ENCODE measurements at regions not wholly inside any gene's neighbourhood (a gene's known extent, or its start where the extent isn't known, plus 50 kb on each side); places are given as distances from the start of the nearest gene placed in this dataset.
A peak's percentile ranks its signal among the peaks of the same experiment; 100 is the strongest.

DNA sequence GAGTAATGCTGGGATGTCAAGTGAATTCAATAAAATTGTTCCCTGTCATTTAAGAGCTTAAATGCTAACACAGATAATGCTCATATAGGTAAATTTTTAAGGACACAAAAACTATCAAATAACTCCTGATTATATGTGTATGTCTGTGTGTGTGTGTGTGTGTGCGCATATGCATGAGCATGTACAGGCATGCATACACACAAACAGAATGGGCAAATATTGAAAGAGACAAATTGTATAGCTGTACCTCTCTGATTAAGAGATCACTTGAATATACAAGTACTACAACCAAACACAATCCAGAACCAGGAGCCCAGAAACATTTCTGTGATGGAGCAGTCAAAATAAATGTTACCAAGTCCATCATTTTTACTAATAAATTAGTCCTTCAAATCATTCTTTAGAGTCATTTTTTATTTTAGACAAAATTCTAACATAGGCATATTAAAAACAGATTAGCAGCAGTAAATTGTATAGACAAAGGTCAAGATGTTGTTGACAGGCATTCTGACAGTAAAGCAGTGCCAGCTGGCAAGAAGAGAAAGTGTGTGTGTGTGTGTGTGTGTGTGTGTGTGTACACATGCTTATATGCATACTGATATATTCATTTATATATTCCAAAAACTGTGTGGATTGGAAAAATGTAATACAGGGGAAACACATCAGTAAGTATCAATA, 145.3 kb downstream of the CD47 start:
- DNase-seq (ENCODE audit: extremely low spot score, insufficient read length, low read depth) (no peak), FAIRE-seq (no peak)

DNA sequence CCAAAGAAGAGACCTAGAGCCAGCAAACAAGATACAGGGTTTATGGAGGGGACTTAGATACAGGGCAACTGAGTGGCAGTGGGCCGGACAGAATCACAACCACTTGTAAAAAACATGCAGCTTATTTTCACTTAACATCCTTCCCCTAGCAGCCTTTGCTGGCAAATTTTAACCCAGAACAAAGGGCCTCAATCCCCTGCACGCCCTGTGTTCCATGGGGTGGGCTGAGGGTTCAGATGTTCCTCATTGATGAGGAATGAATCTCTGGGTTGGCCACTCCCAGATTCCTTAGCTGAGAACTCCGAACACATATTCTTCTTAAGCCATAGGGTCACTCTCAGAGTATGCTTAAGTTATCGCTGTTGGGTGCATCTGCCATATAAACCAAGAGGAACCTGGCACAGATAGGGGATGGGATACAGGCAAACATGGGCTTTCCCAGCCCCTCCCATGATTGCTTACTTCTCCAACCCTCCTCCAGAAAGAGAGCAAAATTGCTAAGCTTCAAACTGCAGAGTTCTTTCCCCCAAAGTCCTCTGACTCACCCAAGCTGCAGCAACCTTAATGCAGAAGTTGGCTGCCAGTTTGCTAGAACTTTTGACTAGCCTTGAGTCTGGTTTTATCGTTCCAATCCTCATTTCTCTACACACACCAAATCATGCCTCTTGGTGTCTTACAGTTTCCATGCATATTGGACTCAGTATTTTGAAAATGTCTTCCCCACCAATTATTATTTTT, 146.9 kb downstream of the CD47 start:
- DNase-seq (ENCODE audit: extremely low spot score, insufficient read length, low read depth) (no peak), FAIRE-seq (no peak)

DNA sequence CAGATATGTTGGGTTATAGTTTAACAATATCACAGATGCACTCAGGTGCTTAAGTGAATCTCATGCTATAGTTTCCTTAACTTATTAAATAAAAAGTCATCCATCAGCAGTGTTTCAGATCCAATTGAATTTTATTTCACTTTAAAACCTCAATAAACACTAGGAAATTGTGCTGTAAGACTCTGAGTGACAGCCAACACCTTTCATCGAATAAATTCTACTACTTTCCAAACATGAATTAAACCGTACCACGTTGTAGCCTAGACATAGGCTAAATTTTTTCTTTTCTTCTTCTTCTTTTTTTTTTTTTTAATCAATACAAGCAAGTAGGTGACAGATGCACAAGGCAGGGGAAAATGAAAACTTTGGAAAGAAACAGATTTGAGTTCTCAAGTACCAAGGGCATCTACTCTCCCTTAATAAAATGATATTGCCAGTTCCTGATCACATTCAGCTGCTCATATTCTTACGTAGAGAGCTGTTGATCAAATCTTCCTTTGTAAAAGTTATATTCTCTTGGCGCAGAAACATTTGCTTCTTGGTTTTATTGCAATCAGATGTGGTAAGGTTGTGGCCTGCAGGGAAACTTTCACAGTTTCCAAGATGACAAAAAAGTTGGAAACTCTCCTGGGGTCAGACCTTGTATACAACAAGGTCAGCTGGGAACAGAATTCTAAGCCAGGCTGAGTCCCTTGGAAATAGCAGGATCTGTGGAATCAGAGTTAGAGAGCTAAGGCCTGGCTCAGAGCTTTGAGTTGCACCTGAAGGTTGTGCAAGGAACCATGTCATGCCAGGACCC, 147.7 kb downstream of the CD47 start:
- FAIRE-seq (no peak), DNase-seq (ENCODE audit: extremely low spot score, insufficient read length, low read depth) (no peak)

DNA sequence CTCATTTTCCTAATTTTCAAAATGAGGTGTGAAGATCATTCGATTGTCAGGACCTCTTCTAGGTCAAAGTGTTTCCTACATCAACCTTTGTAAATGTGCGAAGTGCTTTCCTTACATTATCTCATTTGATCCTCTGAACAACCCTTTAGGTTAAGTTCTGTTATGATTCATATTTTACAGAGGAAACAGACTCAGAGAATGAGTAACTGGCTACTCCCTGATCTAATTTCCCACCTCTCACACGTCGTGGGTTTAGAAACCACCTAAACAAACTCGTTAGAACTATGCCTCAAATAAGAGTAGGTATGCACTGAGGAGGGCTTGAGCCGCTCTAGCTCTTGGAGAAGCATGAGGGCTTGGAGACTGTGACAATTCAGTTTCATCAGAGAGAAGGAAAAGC, 148.6 kb downstream of the CD47 start:
- FAIRE-seq (peak; percentile 31), DNase-seq (ENCODE audit: extremely low spot score, insufficient read length, low read depth) (no peak)

DNA sequence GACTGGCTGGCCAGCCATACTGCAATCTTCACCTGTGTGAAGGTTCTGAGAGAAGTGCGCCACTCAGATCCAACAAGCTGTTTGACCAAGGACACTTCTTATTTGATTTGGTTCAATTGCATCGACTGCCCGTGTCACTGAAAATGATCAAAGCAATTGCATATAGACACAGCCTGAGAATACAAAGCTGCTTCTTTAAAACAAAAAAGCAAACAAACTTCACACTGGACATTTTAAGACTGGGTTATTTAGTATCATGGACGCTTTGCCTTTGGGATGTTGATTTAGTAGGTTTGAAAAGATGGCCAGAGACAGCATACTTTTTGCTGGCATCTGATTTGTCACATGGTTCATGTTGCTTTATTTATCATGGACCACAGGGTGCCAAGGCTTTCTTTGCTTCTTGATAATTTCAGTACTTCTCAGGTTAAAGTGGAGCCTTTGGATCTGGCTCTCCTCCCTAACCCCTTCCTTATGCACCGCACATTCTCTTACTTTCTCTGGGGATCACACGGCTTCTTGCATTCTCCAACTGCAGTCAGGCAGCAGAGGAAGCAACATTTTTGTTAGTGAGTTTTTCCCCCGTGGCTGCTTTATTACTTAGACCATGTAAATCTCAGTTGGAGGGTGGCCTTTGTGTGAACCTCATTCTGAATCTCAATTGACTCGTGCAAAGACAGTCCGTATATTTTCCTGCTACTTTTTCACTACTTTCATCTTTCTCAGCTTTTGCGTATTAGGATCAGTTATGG, 151.0 kb downstream of the CD47 start:
- FAIRE-seq = no peak
- no peak for DNase-seq (ENCODE audit: extremely low spot score, insufficient read length, low read depth)

DNA sequence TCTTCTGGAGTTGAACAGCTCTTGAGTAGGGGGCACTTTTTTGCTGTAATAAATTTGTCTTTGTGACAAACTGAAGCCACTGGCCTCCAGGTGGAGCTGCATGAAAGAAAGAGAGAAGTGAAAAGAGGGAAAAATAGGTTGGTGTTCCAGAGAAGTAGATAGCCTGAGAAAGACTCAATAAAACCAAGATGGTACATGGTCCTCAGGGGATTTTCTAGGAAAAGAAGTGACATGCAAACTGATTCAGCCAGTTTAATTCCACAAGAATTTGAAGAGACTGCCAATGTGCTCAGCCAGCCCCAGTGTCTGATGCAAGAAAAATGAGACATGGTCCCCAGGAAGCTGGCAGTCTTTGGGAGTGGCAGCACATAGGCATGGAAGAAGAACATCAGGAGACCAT, 152.7 kb downstream of the CD47 start:
- DNase-seq (ENCODE audit: extremely low spot score, insufficient read length, low read depth) = no peak
- no peak for FAIRE-seq

DNA sequence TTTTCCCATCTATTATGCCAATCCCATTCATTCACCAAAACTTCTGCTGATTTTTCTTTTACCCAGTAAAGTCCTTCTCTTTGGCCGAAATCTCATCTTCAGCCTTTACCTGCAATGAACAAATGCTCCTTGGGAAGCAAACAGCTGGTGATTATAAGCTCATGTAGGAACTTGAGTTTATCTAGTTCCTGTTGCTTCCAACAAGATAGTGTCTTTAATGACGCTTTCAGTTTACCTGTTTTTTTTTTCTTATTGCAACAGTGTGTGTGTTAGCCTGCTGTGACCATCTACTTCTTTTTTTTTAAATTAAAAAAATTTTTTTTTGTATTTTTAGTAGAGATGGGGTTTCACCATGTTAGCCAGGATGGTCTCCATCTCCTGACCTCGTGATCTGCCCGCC, 156.0 kb downstream of the CD47 start:
- DNase-seq (ENCODE audit: extremely low spot score, insufficient read length, low read depth) = no peak
- FAIRE-seq = no peak

DNA sequence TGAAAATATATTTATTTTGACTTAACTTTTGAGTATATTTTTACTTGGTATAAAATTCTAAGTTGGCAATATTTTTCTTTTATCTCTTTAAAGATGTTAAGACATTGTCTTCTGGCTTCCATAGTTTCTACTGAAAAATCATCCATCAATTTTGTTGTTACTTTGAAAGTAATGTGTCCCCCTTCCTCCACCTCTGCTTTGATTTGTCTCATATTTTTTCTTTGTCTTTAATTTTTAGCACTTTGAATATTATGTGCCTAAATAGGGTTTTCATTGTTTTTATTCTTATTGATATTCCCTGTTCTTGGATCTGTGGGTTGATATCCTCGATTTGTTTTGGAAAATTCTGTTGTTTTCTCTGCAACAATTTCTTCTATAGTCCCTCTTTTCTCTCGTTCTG, 157.4 kb downstream of the CD47 start:
- DNase-seq (ENCODE audit: extremely low spot score, insufficient read length, low read depth) (no peak), FAIRE-seq (no peak)

DNA sequence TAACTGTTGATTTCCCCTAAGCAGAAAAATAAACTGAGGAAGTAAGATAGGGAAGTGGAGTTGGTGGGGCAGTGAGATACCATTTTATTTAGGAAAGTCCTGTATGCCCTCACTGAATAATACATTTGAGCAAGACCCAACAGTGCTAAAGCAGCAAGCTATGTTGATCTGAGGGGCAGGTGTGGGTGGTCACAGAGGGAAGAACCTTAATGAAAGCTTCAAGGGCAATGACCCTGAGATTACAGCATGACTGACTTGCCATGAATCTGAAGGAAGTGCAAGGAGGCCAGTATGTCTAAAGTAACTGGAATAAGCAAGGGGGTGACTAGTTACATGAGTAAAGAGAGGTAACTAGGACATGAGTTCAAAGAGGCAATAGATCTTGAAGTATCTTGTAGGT, 159.5 kb downstream of the CD47 start:
- FAIRE-seq = no peak
- no peak for DNase-seq (ENCODE audit: extremely low spot score, insufficient read length, low read depth)

DNA sequence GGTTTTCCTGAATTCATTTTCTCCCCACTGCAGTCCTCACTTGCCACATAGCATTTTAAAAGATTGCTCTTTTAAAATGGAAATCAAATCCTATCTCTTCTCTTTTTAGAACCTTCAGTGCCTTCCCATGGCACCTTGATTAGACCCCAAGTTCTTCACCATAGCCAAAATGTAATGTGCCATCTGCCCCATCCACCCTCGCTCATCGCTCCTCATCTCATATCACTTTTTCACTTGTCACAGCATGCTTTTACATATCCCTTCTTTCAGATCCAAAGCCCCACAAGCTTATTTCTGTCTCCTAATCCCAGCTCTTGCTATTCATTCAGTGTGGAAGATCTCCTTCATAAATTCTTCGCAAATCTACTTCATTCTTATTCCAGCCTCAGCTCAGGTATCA, 161.7 kb downstream of the CD47 start:
- no peak for FAIRE-seq
- no peak for DNase-seq (ENCODE audit: extremely low spot score, insufficient read length, low read depth)

DNA sequence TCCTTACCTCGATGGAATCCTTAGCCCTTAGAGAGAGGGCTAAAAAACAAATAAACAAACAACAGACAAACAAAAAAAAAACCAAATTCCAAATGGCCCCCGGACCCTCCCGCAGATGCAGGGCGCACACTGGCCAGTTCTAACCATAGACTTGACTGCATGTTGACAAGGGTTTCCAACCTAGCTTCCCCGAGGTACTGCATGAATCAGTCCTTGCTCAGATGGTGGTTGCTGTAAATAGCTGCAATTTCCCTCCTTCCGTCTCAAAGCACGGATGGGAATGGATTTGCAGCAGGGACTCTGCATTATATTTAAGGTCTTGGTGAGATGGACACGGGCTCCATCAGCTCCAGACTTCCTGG, 162.8 kb downstream of the CD47 start:
- FAIRE-seq = no peak

DNA sequence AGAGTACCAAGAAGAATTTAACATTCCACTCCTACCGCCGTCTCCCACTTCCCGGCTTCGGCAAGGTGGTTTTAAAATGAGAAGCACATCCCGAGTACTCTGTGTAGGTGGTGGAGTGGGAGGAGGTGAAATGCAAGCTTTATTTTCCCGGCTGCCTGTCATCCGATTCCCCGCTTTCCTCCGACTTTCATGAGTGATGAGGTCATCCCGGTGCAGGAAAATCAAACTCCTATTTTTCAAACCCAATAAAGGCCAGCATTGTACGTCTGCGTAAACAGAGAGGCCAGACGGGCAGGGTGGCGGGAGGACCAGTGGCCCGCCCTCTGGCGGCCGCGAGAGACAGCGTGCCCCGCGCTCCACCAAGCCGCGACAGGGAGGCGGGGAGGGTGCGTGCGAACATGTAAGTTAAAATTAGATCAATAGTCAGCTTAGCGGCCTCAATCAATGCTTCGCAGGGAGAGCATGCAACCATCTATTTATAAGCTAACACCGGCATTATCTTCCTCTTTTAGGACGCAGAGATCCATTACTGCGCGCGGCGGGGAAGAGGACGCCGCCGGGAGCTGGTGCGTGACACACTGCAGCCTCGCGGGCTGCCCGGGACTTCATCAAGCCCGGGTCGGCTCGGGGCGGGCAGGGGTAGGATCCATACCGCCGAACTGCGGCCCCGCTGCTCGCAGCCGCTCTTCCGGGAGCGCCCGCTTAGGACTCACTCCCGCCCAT, 163.3 kb downstream of the CD47 start:
- peak; percentile 73 for DNase-seq (ENCODE audit: extremely low spot score, insufficient read length, low read depth)

More for the DNA sequence above, 162.8 kb downstream of the CD47 start:
- DNase-seq (ENCODE audit: extremely low spot score, insufficient read length, low read depth) = no peak

DNA sequence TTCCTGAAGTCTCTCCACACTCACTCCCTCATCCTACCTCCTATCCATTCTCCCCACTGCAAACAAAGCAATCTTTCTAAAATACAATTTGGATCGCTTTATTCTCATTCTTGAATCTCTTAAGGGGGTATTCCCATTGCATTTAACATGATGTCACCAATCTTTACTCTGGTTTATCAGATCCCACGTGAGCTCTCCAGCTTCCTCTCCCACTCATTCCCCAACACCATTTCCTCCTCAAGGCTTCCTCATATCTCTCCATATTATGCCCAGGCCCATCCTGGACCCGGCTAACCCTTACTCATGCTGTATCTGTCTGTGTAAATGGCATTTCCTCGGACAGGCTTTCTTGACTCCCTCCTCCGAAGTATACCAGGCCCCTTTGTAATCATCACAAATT, 165.0 kb downstream of the CD47 start:
- FAIRE-seq (no peak), DNase-seq (ENCODE audit: extremely low spot score, insufficient read length, low read depth) (no peak)

More for the DNA sequence above, 163.3 kb downstream of the CD47 start:
- peak; percentile 87 for FAIRE-seq

DNA sequence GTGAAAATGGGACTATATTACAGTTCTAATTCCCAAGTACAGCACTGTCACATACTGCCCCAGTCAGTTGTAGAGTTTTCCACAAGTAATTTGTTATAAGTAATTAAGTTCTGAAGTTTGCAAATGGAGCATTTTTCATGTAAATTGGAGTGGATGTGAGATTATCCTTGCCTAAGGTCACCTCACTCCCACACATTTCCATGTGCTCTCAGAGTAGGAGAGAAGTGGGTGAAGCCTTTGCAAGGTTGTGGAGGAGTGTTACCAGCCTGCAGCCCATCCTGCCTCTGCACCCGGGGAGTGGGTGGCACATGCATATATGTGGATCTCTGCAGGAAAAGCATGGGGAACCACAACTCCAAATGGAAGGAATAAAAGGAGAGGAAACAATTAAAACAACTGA, 169.8 kb downstream of the CD47 start:
- FAIRE-seq (no peak), DNase-seq (ENCODE audit: extremely low spot score, insufficient read length, low read depth) (no peak)

DNA sequence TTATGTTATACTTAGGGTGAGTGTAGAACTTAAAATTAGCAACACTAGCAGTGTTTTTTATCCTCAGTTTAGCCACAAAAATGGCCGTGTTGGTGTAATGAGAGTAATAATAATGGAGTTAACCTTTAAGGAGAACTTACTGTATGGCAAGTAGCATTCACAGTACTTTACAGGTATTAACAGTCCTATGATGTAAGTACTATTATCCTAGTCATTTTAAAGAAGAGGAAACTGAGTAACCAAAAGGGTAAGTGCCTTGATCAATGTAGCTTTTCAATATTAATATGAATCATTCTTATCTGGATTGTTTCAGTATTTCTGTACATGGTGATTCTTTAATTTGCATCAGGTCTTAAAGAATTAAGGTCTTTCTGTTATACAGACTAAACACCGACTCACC, 170.3 kb downstream of the CD47 start:
- no peak for DNase-seq (ENCODE audit: extremely low spot score, insufficient read length, low read depth)

DNA sequence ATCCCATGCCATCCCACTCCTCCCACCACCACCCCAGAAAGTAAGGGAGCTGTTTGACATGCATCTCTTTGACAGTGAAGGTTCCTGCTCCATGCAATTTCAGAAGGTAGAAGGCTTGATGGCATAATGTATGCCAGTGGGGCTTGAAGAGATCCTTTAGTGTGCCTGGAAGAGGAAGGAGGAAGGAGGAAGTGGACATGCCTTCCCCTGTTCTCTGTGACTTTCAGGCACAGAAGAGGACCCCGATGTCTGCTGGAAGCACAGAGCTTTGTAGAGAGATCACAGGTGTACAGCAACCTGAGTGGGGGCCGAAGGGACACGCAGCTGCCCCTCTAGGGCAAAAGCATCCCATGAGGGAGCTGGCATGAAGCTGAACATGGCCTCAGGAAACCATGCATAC, 171.6 kb downstream of the CD47 start:
- FAIRE-seq = no peak
- DNase-seq (ENCODE audit: extremely low spot score, insufficient read length, low read depth) = no peak

More for the DNA sequence above, 170.3 kb downstream of the CD47 start:
- no peak for FAIRE-seq

DNA sequence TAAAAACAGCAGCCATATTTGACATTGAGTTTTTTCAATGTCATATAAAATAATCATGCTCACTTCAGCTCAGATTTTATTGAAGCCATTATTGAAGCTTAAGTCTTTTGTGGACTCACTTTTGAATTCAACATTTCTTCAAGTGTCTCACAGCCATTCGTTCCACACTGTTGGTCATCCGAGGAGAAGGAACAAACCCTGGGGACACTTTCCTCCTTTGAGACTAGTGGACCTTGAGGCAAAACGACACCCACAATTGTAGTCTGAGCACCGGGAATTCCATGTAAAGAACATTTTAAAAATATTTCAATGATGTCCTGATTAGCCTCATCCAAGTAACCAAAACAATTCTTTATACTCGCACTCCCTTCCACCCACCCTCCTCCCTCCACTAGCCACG, 174.7 kb downstream of the CD47 start:
- no peak for FAIRE-seq

DNA sequence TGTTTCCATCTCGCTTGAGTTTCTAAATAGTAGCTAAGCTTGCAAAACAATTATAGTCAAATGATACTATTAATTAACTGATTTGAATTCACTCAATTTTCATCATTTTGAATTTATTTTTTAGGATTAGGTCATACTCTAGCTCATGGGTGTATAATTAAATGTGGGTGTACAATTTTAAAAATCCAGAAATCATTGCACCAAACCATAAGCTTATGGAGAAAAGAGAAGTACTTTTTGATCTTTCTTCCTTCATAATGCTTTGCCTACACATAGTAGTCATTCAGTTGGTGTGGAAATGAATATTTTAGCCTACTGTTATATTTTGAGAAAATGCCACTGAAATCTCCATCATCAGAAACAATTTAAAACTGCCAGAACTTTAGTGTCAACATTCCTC, 175.1 kb downstream of the CD47 start:
- DNase-seq (ENCODE audit: extremely low spot score, insufficient read length, low read depth) (no peak), FAIRE-seq (no peak)

More for the DNA sequence above, 174.7 kb downstream of the CD47 start:
- no peak for DNase-seq (ENCODE audit: extremely low spot score, insufficient read length, low read depth)

DNA sequence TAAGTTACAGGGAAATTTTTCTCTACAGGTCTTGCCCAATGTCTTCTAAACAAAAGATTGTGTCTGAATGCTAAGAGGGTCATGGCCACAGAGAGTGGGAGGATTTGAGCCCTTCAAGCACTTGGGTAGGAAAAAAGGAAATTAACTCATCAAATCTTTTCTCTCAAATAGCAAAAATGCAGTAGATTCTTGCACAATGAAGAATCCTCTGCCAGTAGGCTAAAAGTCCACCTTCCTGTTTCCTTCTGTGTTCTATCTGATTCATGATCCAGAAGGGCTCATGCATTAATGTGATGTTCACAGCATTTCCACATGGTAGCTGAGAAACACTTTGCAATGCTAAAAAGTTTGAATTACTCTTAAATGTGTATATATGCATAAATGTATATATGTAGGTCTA, 177.1 kb downstream of the CD47 start:
- no peak for FAIRE-seq
- DNase-seq (ENCODE audit: extremely low spot score, insufficient read length, low read depth) = no peak
